Activated CD4-positive, alpha-beta memory T cell treated with anti-CD3 and anti-CD28 coated beads for 36 hours (primary cell): ENCODE measurements at regions not wholly inside any gene's neighbourhood (a gene's known extent, or its start where the extent isn't known, plus 50 kb on each side); places are given as distances from the start of the nearest gene placed in this dataset.

Experiments
- CTCF ChIA-PET: fragments of 350-600 bp; sonication (Branson Sonifier 250); formaldehyde crosslinking; loops from one replicate; lab custom pipeline; 2021; ENCODE audit warnings: antibody characterized with exemption, inconsistent platforms; lab: Charles Lee
- POLR2A ChIA-PET: fragments of 350-600 bp; sonication (Branson Sonifier 250); formaldehyde crosslinking; loops from one replicate; lab custom pipeline; 2021; ENCODE audit warnings: antibody characterized with exemption; lab: Charles Lee
- DNase-seq: peaks from one replicate; pipeline ENCODE4 v3.0.0-alpha.2; 2020
- H3K27ac Mint-ChIP-seq: one replicate; pipeline ENCODE4 v1.8.0; 2021; ENCODE audit warnings: mixed read lengths
- H3K27me3 Mint-ChIP-seq: one replicate; pipeline ENCODE4 v1.8.0; 2021; ENCODE audit warnings: mixed read lengths
- H3K36me3 Mint-ChIP-seq: one replicate; pipeline ENCODE4 v1.8.0; 2021; ENCODE audit warnings: mixed read lengths
- H3K4me1 Mint-ChIP-seq: one replicate; pipeline ENCODE4 v1.8.0; 2021; ENCODE audit warnings: low read depth, mixed read lengths
- H3K4me3 Mint-ChIP-seq: one replicate; pipeline ENCODE4 v1.8.0; 2021; ENCODE audit warnings: mild to moderate bottlenecking, mixed read lengths
- H3K9me3 Mint-ChIP-seq: one replicate; pipeline ENCODE4 v1.8.0; 2021; ENCODE audit warnings: mixed read lengths
- intact Hi-C: fragments of 100-400 bp; cut with micrococcal nuclease; formaldehyde crosslinking; loops from one replicate; pipeline ENCODE4 v1.15.1; 2023

- Mint-ChIP-seq H3K27ac (no peak overlapping the region), H3K27me3 (no peaks in the 10 kb centered on the region), H3K36me3 (no peaks in the 10 kb centered on the region), H3K4me3 (no peak overlapping the region), H3K4me1 (no peaks in the 10 kb centered on the region), H3K9me3 (peaks cover 12% of the 10 kb centered on the region)
- DNase-seq = no peak
- intact Hi-C loops = no loop called here
- POLR2A ChIA-PET = no interaction called here
- CTCF ChIA-PET = no interaction called here
These were observed 186.7 kb upstream of the GALNTL6 start for GRCh38 chr4:171626554-171626953.

DNA sequence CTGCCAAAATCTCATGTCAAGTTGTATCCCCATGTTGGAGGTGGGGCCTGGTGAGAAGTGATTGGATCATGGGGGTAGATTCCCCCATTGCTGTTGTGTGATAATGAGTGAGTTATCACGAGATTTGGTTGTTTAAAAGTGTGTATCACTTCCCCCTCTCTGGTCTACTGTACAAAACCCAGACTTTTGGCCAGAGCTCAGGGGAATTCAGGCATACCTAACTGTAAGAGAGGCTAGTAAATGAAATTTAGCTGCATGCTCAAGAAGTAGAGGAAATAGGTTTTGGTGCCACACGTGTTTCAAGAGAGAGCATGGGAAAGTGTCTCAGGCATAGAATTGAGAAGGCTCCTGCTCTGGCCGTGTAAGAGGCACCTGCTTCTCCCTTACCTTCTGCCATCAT lies 190.5 kb upstream of the GALNTL6 start:
- ChIA-PET CTCF (no interaction called here), POLR2A (no interaction called here)
- H3K27me3 Mint-ChIP-seq = no peaks in the 10 kb centered on the region
- intact Hi-C loops = no loop called here
- no peak for DNase-seq
- H3K4me3 Mint-ChIP-seq = no peak overlapping the region
- no peaks in the 10 kb centered on the region for H3K36me3 Mint-ChIP-seq
- H3K9me3 Mint-ChIP-seq = peaks cover 7% of the 10 kb centered on the region
- no peak overlapping the region for H3K27ac Mint-ChIP-seq
- H3K4me1 Mint-ChIP-seq = no peaks in the 10 kb centered on the region

DNA sequence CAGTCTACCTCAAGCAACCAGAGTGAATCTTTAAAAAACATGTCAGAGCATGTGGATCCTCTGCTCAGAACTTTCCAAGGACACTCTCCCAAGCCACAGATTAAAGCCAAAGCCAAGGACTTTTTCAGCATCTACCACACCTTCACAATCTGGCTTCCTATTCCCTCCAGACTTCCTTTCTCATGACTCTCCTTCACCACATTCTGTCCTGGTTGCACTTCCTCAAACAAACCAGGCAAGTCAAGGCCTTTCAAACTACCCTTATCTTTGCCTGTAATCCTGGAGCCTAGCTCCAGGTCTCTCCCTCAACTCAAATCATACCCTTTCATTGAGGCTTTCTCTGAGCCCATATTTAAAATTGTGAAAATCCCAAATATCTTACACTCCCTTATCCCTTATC lies 191.6 kb upstream of the GALNTL6 start:
- Mint-ChIP-seq H3K4me1 (no peaks in the 10 kb centered on the region), H3K27me3 (no peaks in the 10 kb centered on the region), H3K4me3 (no peak overlapping the region), H3K27ac (no peak overlapping the region), H3K36me3 (no peaks in the 10 kb centered on the region), H3K9me3 (peaks cover 7% of the 10 kb centered on the region)
- intact Hi-C loops = no loop called here
- no peak for DNase-seq
- ChIA-PET POLR2A (no interaction called here), CTCF (no interaction called here)

DNA sequence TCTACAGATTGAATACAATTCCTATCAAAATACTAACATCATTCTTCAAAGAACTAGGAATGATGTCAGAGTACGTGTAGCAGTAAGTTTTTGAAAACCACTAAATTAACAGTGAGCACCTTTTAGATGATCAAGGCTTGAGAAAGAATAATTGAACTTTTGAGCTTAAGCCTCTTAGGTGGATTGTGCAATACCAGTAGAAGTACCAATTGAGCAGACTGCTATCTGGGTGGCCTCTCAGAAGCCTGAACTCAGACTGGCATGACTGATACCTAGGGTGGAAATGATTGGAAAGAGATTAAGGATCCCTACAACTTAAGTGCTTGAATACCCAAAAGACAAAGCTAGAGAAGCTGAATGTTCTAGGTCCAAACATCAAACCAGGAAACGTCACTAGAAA lies 200.3 kb upstream of the GALNTL6 start:
- intact Hi-C loops = no loop called here

GRCh38 chr4:171602638-171603355 lies 210.4 kb upstream of the GALNTL6 start:
- DNase-seq = no peak
- intact Hi-C loops = no loop called here
- ChIA-PET CTCF (no interaction called here), POLR2A (no interaction called here)
- no peak overlapping the region for H3K4me3 Mint-ChIP-seq
- peaks cover 16% of the 10 kb centered on the region for H3K9me3 Mint-ChIP-seq
- no peaks in the 10 kb centered on the region for H3K27me3 Mint-ChIP-seq
- no peaks in the 10 kb centered on the region for H3K36me3 Mint-ChIP-seq
- no peak overlapping the region for H3K27ac Mint-ChIP-seq
- H3K4me1 Mint-ChIP-seq = no peaks in the 10 kb centered on the region

More for the DNA sequence above, 200.3 kb upstream of the GALNTL6 start:
- no peaks in the 10 kb centered on the region for H3K27me3 Mint-ChIP-seq
- POLR2A ChIA-PET = no interaction called here
- CTCF ChIA-PET = no interaction called here
- no peak overlapping the region for H3K27ac Mint-ChIP-seq
- no peak overlapping the region for H3K4me3 Mint-ChIP-seq
- no peaks in the 10 kb centered on the region for H3K4me1 Mint-ChIP-seq
- no peaks in the 10 kb centered on the region for H3K36me3 Mint-ChIP-seq
- H3K9me3 Mint-ChIP-seq = no peaks in the 10 kb centered on the region
- DNase-seq = no peak

GRCh38 chr4:171601091-171601490 lies 212.1 kb upstream of the GALNTL6 start:
- no peak for DNase-seq
- no peak overlapping the region for H3K27ac Mint-ChIP-seq
- H3K4me1 Mint-ChIP-seq = no peaks in the 10 kb centered on the region
- ChIA-PET POLR2A (no interaction called here), CTCF (no interaction called here)
- H3K36me3 Mint-ChIP-seq = no peaks in the 10 kb centered on the region
- peaks cover 16% of the 10 kb centered on the region for H3K9me3 Mint-ChIP-seq
- H3K27me3 Mint-ChIP-seq = no peaks in the 10 kb centered on the region
- H3K4me3 Mint-ChIP-seq = no peak overlapping the region
- intact Hi-C loops = no loop called here

- DNase-seq = no peak
- ChIA-PET CTCF (no interaction called here), POLR2A (no interaction called here)
- Mint-ChIP-seq H3K36me3 (no peaks in the 10 kb centered on the region), H3K27ac (no peak overlapping the region), H3K9me3 (peaks cover 16% of the 10 kb centered on the region), H3K4me3 (no peak overlapping the region), H3K4me1 (no peaks in the 10 kb centered on the region), H3K27me3 (no peaks in the 10 kb centered on the region)
- intact Hi-C loops = no loop called here
These were observed 213.6 kb upstream of the GALNTL6 start for GRCh38 chr4:171599628-171600027.

DNA sequence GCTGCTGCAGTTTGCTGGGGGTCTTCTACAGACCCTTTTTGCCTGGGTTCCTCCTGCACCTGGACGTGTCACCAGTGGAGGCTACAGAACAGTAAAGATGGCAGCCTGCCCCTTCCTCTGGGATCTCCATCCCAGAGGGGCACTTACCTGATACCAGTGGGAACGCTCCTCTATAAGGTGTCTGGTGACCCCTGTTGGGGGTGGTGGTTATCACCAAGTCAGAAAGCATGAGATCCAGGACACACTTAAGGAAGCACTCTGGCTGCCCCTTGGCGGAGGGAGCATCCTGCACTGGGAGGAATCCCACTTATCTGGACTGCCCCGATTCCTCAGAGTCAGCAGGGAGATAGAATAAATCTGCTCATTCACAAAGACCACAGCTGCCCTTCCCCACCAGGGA lies 218.9 kb upstream of the GALNTL6 start:
- H3K4me3 Mint-ChIP-seq = no peak overlapping the region
- POLR2A ChIA-PET = no interaction called here
- intact Hi-C loops = no loop called here
- peaks cover 16% of the 10 kb centered on the region for H3K9me3 Mint-ChIP-seq
- H3K4me1 Mint-ChIP-seq = no peaks in the 10 kb centered on the region
- DNase-seq = no peak
- no peaks in the 10 kb centered on the region for H3K36me3 Mint-ChIP-seq
- CTCF ChIA-PET = no interaction called here
- H3K27me3 Mint-ChIP-seq = no peaks in the 10 kb centered on the region
- no peak overlapping the region for H3K27ac Mint-ChIP-seq

DNA sequence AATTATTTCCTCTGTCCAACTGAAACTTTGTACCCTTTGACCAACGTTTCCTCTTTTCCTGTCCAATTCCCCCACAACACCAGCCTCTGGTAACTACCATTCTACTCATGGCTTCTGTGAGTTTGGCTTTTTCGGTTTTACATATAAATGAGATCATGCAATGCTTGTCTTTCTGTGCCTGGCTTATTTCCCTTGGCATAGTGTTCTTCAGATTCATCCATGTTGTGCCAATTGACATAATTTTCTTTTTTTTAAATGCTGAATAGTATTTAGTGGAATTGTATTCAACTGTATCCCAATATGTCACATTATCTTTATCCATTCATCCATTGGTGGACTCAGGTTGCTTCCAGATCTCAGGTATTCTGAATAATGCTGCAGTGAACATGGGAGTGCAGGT lies 222.5 kb upstream of the GALNTL6 start:
- Mint-ChIP-seq H3K4me3 (no peak overlapping the region), H3K27me3 (no peaks in the 10 kb centered on the region), H3K36me3 (no peaks in the 10 kb centered on the region), H3K9me3 (peaks cover 8% of the 10 kb centered on the region), H3K27ac (no peak overlapping the region), H3K4me1 (no peaks in the 10 kb centered on the region)
- no peak for DNase-seq
- CTCF ChIA-PET = no interaction called here
- intact Hi-C loops = no loop called here
- POLR2A ChIA-PET = no interaction called here

- H3K4me3 Mint-ChIP-seq = no peak overlapping the region
- intact Hi-C loops = no loop called here
- no peaks in the 10 kb centered on the region for H3K36me3 Mint-ChIP-seq
- CTCF ChIA-PET = no interaction called here
- H3K9me3 Mint-ChIP-seq = peaks cover 8% of the 10 kb centered on the region
- DNase-seq = no peak
- no peaks in the 10 kb centered on the region for H3K4me1 Mint-ChIP-seq
- POLR2A ChIA-PET = no interaction called here
- H3K27ac Mint-ChIP-seq = no peak overlapping the region
- H3K27me3 Mint-ChIP-seq = no peaks in the 10 kb centered on the region
These were observed 224.4 kb upstream of the GALNTL6 start for GRCh38 chr4:171588764-171589163.

- CTCF ChIA-PET = no interaction called here
- intact Hi-C loops = no loop called here
- Mint-ChIP-seq H3K27ac (no peak overlapping the region), H3K4me1 (no peaks in the 10 kb centered on the region), H3K9me3 (peaks cover 8% of the 10 kb centered on the region), H3K27me3 (no peaks in the 10 kb centered on the region), H3K36me3 (no peaks in the 10 kb centered on the region), H3K4me3 (no peak overlapping the region)
- POLR2A ChIA-PET = no interaction called here
- DNase-seq = no peak
These were observed 225.1 kb upstream of the GALNTL6 start for GRCh38 chr4:171588051-171588545.

DNA sequence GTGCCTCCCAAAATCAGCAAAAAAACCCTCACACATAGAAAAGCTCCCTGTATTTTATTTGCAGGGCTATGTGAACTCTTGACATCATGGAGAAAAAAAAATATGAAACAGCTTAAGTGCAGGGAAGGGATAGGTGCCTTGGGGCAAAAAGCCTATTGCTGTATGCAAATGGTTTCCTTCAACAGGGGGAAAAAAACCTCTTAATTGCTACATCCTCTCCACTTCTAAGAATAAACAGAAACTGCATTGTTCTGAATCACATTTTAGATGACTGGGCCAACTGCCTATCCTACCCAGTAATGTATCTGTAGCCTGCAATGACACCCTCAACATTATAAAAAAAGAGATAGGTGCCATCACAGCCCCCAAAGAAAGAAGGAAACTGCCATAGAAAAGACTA lies 229.4 kb upstream of the GALNTL6 start:
- no peaks in the 10 kb centered on the region for H3K27me3 Mint-ChIP-seq
- peaks cover 7% of the 10 kb centered on the region for H3K9me3 Mint-ChIP-seq
- no peaks in the 10 kb centered on the region for H3K4me1 Mint-ChIP-seq
- ChIA-PET CTCF (no interaction called here), POLR2A (no interaction called here)
- no peaks in the 10 kb centered on the region for H3K36me3 Mint-ChIP-seq
- intact Hi-C loops = no loop called here
- DNase-seq = no peak
- H3K27ac Mint-ChIP-seq = no peak overlapping the region
- no peak overlapping the region for H3K4me3 Mint-ChIP-seq

DNA sequence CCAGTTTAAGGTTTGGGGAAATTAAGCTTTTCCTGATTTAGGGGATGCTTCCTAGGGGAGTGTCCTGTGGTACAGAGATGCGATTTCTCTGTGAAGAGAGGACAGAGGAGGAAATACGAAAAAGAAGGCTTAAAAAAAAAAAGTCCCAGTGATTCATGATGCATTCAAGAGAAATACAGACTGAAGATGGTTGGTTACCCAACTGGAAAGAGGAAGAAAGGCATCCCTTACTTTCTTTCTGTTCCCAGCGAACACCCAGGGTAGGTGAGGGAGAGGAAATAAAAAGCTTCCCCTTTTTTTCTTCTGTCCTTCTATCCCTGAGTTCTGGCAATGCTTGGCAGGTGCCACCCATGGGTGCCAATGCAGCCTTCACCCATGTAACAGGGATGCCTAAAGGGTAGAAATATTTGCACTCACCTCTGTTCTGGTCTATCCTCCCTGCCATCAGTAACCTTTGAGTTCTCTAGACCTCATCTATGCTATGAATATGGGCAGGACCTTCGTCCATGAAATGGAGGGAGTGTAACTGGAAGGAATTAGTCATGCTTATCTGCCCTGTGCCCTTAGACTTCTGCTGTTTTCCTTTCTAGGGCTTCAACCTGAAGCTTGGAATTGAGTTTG lies 230.1 kb upstream of the GALNTL6 start:
- Mint-ChIP-seq H3K4me3 (no peak overlapping the region), H3K36me3 (no peaks in the 10 kb centered on the region), H3K27me3 (no peaks in the 10 kb centered on the region), H3K4me1 (no peaks in the 10 kb centered on the region), H3K27ac (no peak overlapping the region), H3K9me3 (peaks cover 4% of the 10 kb centered on the region)
- POLR2A ChIA-PET = no interaction called here
- no peak for DNase-seq
- intact Hi-C loops = no loop called here
- CTCF ChIA-PET = no interaction called here
